ENCODE measurements at regions not wholly inside any gene's neighbourhood (a gene's known extent, or its start where the extent isn't known, plus 50 kb on each side); places are given as distances from the start of the nearest gene placed in this dataset.

- DNase-seq (ENCODE audit: low read depth): no peak
- no peak overlapping the region for H3K4me3 ChIP-seq (ENCODE audit: low read depth, low read length)
Measured at GRCh38 chr3:103499132-103499900, 1064.5 kb downstream of the ZPLD1 start.

DNA sequence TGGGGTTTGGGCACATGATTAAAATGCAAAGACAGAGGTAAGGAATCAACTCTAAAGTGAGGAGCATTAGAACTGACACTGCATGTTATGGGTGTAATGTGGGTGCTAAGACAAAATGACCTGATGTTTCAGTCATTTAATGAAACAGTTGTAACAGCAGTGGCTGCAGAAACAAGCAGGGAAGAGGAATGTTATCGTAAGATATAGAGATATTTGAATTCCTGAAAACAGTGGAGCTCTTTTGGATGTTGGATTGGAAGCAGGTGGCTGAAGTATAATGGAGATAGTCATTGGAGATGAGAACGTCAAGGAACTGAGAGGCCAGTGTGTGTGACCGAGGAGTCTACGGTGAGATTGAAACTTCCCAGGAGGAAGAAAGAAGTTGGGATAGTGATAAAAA, 1065.2 kb downstream of the ZPLD1 start:
- TF ChIP-seq CTCF (IDR thresholded peaks at IDR 0.05; ENCODE audit: insufficient read depth, low read depth, low read length, missing control alignments): no peak
- DNase-seq (ENCODE audit: low read depth): no peak
- no peak overlapping the region for H3K4me3 ChIP-seq (ENCODE audit: low read depth, low read length)

More at GRCh38 chr3:103499132-103499900, 1064.5 kb downstream of the ZPLD1 start:
- no peak for TF ChIP-seq CTCF (IDR thresholded peaks at IDR 0.05; ENCODE audit: insufficient read depth, low read depth, low read length, missing control alignments)

DNA sequence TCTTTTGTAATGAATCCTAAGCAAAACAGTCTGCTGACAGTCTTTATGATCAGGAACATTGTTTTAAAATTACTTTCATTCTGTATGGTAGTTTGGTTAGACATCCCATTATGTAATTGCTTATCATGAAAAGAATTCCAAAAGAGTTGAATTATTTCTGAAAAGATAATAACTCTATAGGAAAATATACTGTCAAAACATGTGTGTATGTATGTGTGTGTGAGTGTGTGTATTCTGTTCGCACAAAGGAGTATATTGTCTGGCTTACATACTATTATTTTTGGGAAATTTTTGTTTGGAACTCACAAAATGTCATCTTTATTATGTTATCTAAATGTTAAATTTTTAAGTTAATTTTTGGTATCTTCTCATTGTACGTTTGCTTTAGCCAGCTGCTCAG, 1075.9 kb downstream of the ZPLD1 start:
- no peak for TF ChIP-seq CTCF (IDR thresholded peaks at IDR 0.05; ENCODE audit: insufficient read depth, low read depth, low read length, missing control alignments)
- DNase-seq (ENCODE audit: low read depth): no peak
- no peak overlapping the region for H3K4me3 ChIP-seq (ENCODE audit: low read depth, low read length)

GRCh38 chr3:103511891-103512290, 1077.1 kb downstream of the ZPLD1 start:
- no peak for DNase-seq (ENCODE audit: low read depth)
- TF ChIP-seq CTCF (IDR thresholded peaks at IDR 0.05; ENCODE audit: insufficient read depth, low read depth, low read length, missing control alignments): no peak
- no peak overlapping the region for H3K4me3 ChIP-seq (ENCODE audit: low read depth, low read length)

- DNase-seq (ENCODE audit: low read depth): no peak
- no peak for TF ChIP-seq CTCF (IDR thresholded peaks at IDR 0.05; ENCODE audit: insufficient read depth, low read depth, low read length, missing control alignments)
Measured at GRCh38 chr3:103512595-103512994, 1077.8 kb downstream of the ZPLD1 start.

DNA sequence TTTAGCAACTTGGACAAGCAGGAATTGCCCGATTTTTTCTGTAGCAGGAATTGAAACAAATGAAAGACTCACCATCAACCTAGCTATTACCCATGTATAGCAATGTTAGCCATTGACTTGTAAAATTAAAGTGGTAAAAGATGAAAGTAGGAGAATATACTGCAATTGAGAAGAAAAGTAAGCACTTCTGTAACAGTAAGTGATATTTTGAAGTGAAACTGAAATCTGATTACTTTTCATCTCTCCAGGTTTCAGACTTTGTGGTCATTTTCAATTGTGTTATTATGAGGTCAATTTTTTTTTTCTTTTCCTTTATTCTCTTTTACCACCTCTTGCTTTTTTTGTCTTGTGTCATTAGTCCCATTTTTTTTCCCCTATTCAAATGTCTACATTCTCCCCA, 1078.2 kb downstream of the ZPLD1 start:
- TF ChIP-seq CTCF (IDR thresholded peaks at IDR 0.05; ENCODE audit: insufficient read depth, low read depth, low read length, missing control alignments): no peak
- H3K4me3 ChIP-seq (ENCODE audit: low read depth, low read length): no peak overlapping the region

More at GRCh38 chr3:103512595-103512994, 1077.8 kb downstream of the ZPLD1 start:
- H3K4me3 ChIP-seq (ENCODE audit: low read depth, low read length): no peak overlapping the region

DNA sequence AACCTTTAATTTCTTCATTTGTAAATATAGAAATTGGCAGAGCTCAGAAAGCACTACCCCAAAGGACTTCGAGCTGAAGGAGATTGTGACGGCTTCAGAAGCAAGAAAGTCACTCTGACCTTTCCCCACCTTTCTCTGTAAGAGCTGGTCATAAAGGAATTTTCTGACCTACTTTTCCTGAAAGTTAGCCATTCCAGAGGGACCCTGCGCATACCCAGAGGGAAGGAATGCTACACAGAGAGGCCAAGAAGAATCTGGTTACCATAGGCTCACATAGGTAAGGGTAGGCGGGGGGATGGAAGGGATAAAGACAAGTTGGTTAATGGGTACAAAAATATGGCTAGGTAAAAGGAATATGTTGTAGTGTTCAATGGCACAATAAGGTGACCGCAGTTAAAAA, 1080.3 kb downstream of the ZPLD1 start:
- no peak for DNase-seq (ENCODE audit: low read depth)
- no peak for TF ChIP-seq CTCF (IDR thresholded peaks at IDR 0.05; ENCODE audit: insufficient read depth, low read depth, low read length, missing control alignments)
- no peak overlapping the region for H3K4me3 ChIP-seq (ENCODE audit: low read depth, low read length)

More for the DNA sequence above, 1078.2 kb downstream of the ZPLD1 start:
- DNase-seq (ENCODE audit: low read depth): no peak
